WTC11 (cell line): ENCODE measurements at regions not wholly inside any gene's neighbourhood (a gene's known extent, or its start where the extent isn't known, plus 50 kb on each side); places are given as distances from the start of the nearest gene placed in this dataset.

Experiments
- ATAC-seq: fragments of 200-7000 bp; cut with Tn5 transposase; 2 replicates; pipeline ENCODE4 v1.10.0; 2021; ENCODE audit warnings: mild to moderate bottlenecking, moderate library complexity
- CTCF ChIA-PET: fragments of 300-600 bp; sonication (Branson Sonifier 250); formaldehyde crosslinking; loops from one replicate; lab custom pipeline; 2021; ENCODE audit warnings: antibody characterized with exemption; lab: Charles Lee
- POLR2A ChIA-PET: fragments of 350-600 bp; sonication (Branson Sonifier 250); formaldehyde crosslinking; loops from one replicate; lab custom pipeline; 2021; ENCODE audit warnings: antibody characterized with exemption; lab: Charles Lee
- DNase-seq: peaks from one replicate; pipeline ENCODE4 v3.0.0; 2021; ENCODE audit warnings: low spot score
- H3K27ac Mint-ChIP-seq: 2 replicates; pipeline ENCODE4 v1.8.0; 2021; ENCODE audit warnings: mixed read lengths
- H3K27me3 Mint-ChIP-seq: 2 replicates; pipeline ENCODE4 v1.8.0; 2021; ENCODE audit warnings: low read depth, mild to moderate bottlenecking, moderate library complexity, mixed read lengths
- H3K36me3 Mint-ChIP-seq: 2 replicates; pipeline ENCODE4 v1.8.0; 2021; ENCODE audit warnings: mixed read lengths
- H3K4me1 Mint-ChIP-seq: 2 replicates; pipeline ENCODE4 v1.8.0; 2022; ENCODE audit warnings: mixed read lengths
- H3K4me3 Mint-ChIP-seq: 2 replicates; pipeline ENCODE4 v1.8.0; 2021; ENCODE audit warnings: mild to moderate bottlenecking, moderate library complexity, mixed read lengths
- H3K9me3 Mint-ChIP-seq: 2 replicates; pipeline ENCODE4 v1.8.0; 2021; ENCODE audit warnings: mixed read lengths
- CREB1 ChIP-seq: sonication (generic); formaldehyde crosslinking; IDR thresholded peaks from 2 replicates; pipeline ENCODE4 v1.8.0; 2023; ENCODE audit warnings: mild to moderate bottlenecking, missing genetic modification reagents
- EMX1 ChIP-seq: fragments of 250-450 bp; sonication (Bioruptor Pico); IDR thresholded peaks from 2 replicates; pipeline ENCODE4 v1.8.0; 2021; ENCODE audit warnings: mild to moderate bottlenecking
- ETV6 ChIP-seq: sonication (generic); formaldehyde crosslinking; IDR thresholded peaks from 2 replicates; pipeline ENCODE4 v1.8.1; 2022; ENCODE audit warnings: mild to moderate bottlenecking, missing genetic modification reagents
- GRHL2 ChIP-seq: fragments of 250-450 bp; sonication (Bioruptor Pico); IDR thresholded peaks from 2 replicates; pipeline ENCODE4 v1.8.0; 2022; ENCODE audit warnings: mild to moderate bottlenecking, moderate library complexity; ENCODE audit not compliant: insufficient replicate concordance, severe bottlenecking
- GTF2I ChIP-seq: fragments of 250-450 bp; sonication (Bioruptor Pico); conservative IDR thresholded peaks from 2 replicates; pipeline ENCODE4 v1.4.0; 2021; ENCODE audit warnings: mild to moderate bottlenecking
- JAZF1 ChIP-seq: fragments of 250-450 bp; sonication (Bioruptor Pico); IDR thresholded peaks from 2 replicates; pipeline ENCODE4 v1.9.0; 2021; ENCODE audit warnings: moderate library complexity, mild to moderate bottlenecking, inconsistent platforms
- MXD4 ChIP-seq: fragments of 250-450 bp; sonication (Bioruptor Pico); IDR thresholded peaks from 2 replicates; pipeline ENCODE4 v1.8.0; 2021; ENCODE audit warnings: mild to moderate bottlenecking, moderate library complexity, borderline replicate concordance
- MYBL2 ChIP-seq: sonication (generic); formaldehyde crosslinking; IDR thresholded peaks from 2 replicates; pipeline ENCODE4 v1.8.1; 2023; ENCODE audit warnings: mild to moderate bottlenecking, moderate library complexity, missing genetic modification reagents
- OVOL2 ChIP-seq: fragments of 250-450 bp; sonication (Bioruptor Pico); IDR thresholded peaks from 2 replicates; pipeline ENCODE4 v1.9.0; 2021; ENCODE audit warnings: mild to moderate bottlenecking, borderline replicate concordance
- PRDM15 ChIP-seq: sonication (generic); formaldehyde crosslinking; IDR thresholded peaks from 2 replicates; pipeline ENCODE4 v1.8.0; 2022; ENCODE audit warnings: missing genetic modification reagents
- TP53 ChIP-seq: sonication (generic); formaldehyde crosslinking; IDR thresholded peaks from 2 replicates; pipeline ENCODE4 v1.8.1; 2023; ENCODE audit warnings: mild to moderate bottlenecking, missing genetic modification reagents
- ZNF121 ChIP-seq: sonication (generic); formaldehyde crosslinking; IDR thresholded peaks from 2 replicates; pipeline ENCODE4 v1.8.0; 2023; ENCODE audit warnings: missing genetic modification reagents
- ZNF396 ChIP-seq: fragments of 250-450 bp; sonication (Bioruptor Pico); IDR thresholded peaks from 2 replicates; pipeline ENCODE4 v1.8.0; 2021; ENCODE audit warnings: mild to moderate bottlenecking, moderate library complexity, borderline replicate concordance
- ZNF671 ChIP-seq: fragments of 250-450 bp; sonication (Bioruptor Pico); IDR thresholded peaks from 2 replicates; pipeline ENCODE4 v1.8.0; 2021; ENCODE audit warnings: mild to moderate bottlenecking
- TF ChIP-seq, protein P1 (sequence below): sonication (generic); formaldehyde crosslinking; IDR thresholded peaks from 2 replicates; pipeline ENCODE4 v1.8.1; 2022; ENCODE audit warnings: low read depth, mild to moderate bottlenecking, moderate library complexity, missing genetic modification reagents, borderline replicate concordance
- TF ChIP-seq, protein P2 (sequence below): sonication (generic); formaldehyde crosslinking; conservative IDR thresholded peaks from 2 replicates; pipeline ENCODE4 v1.8.1; 2023; ENCODE audit warnings: mild to moderate bottlenecking, low read depth, missing genetic modification reagents, moderate library complexity
- TF ChIP-seq, protein P3 (sequence below): sonication (generic); formaldehyde crosslinking; IDR thresholded peaks from 2 replicates; pipeline ENCODE4 v1.8.1; 2022; ENCODE audit warnings: low read depth, missing genetic modification reagents, borderline replicate concordance
- TF ChIP-seq, protein P4 (sequence below): fragments of 250-450 bp; sonication (Bioruptor Pico); IDR thresholded peaks from 2 replicates; pipeline ENCODE4 v1.8.0; 2021; ENCODE audit warnings: mild to moderate bottlenecking
- TF ChIP-seq, protein P5 (sequence below): sonication (generic); formaldehyde crosslinking; IDR thresholded peaks from 2 replicates; pipeline ENCODE4 v1.8.0; 2022; ENCODE audit warnings: mild to moderate bottlenecking, missing genetic modification reagents

DNA sequence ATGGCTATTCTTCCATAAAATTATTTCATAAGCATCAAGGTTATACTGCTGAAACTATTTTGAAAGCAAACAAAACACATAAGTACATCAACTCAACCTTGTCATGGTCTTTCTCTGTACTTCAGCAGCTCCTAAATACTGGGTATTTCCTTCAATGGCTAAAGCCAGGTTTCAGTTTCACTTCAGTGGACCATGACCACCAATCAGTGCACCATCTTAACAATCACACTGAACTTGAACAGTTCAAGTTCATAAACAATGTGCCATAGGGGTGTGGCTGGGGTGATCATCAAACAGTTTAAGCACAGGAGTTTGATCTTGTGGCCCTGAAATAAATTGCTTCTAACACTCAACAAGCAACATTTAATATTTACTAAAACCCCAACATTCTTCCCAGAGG is 124.1 kb upstream of the FIGN start:
- CTCF ChIA-PET: no interaction called here
- no peak for ATAC-seq
- POLR2A ChIA-PET: no interaction called here

GRCh38 chr2:163856941-163857340 is 121.1 kb upstream of the FIGN start:
- Mint-ChIP-seq H3K4me1 (no peaks in the 10 kb centered on the region), H3K36me3 (no peaks in the 10 kb centered on the region), H3K9me3 (no peaks in the 10 kb centered on the region), H3K27ac (no peak overlapping the region), H3K27me3 (no peaks in the 10 kb centered on the region), H3K4me3 (no peak overlapping the region)
- CTCF ChIA-PET: interaction anchor here (1.2 kb wide), 1 partner anchor 22 kb away, joined by 3 read pairs; no protein-coding TSS in a partner anchor
- no peak for ATAC-seq
- POLR2A ChIA-PET: no interaction called here
- no peak for TF ChIP-seq CREB1 (CRISPR knock-in tag)
- no peak for TF ChIP-seq MXD4 (CRISPR knock-in tag)
- no peak for TF ChIP-seq ETV6 (CRISPR knock-in tag)
- TF ChIP-seq PRDM15 (CRISPR knock-in tag): no peak
- TF ChIP-seq JAZF1: no peak
- TF ChIP-seq, protein P1, sequence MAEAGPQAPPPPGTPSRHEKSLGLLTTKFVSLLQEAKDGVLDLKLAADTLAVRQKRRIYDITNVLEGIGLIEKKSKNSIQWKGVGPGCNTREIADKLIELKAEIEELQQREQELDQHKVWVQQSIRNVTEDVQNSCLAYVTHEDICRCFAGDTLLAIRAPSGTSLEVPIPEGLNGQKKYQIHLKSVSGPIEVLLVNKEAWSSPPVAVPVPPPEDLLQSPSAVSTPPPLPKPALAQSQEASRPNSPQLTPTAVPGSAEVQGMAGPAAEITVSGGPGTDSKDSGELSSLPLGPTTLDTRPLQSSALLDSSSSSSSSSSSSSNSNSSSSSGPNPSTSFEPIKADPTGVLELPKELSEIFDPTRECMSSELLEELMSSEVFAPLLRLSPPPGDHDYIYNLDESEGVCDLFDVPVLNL (CRISPR knock-in tag): no peak
- DNase-seq: no peak

More for the DNA sequence above, 124.1 kb upstream of the FIGN start:
- Mint-ChIP-seq H3K4me1 (no peaks in the 10 kb centered on the region), H3K27ac (no peak overlapping the region), H3K4me3 (no peak overlapping the region), H3K27me3 (no peaks in the 10 kb centered on the region), H3K9me3 (no peaks in the 10 kb centered on the region), H3K36me3 (no peaks in the 10 kb centered on the region)
- TF ChIP-seq EMX1 (CRISPR knock-in tag) (no peak), JAZF1 (no peak), GRHL2 (CRISPR knock-in tag) (no peak), OVOL2 (CRISPR knock-in tag) (no peak), ZNF396 (CRISPR knock-in tag) (no peak), ZNF671 (no peak), ZNF121 (CRISPR knock-in tag) (no peak), MYBL2 (CRISPR knock-in tag) (no peak), TP53 (no peak), GTF2I (CRISPR knock-in tag) (no peak)
- TF ChIP-seq, protein P2, sequence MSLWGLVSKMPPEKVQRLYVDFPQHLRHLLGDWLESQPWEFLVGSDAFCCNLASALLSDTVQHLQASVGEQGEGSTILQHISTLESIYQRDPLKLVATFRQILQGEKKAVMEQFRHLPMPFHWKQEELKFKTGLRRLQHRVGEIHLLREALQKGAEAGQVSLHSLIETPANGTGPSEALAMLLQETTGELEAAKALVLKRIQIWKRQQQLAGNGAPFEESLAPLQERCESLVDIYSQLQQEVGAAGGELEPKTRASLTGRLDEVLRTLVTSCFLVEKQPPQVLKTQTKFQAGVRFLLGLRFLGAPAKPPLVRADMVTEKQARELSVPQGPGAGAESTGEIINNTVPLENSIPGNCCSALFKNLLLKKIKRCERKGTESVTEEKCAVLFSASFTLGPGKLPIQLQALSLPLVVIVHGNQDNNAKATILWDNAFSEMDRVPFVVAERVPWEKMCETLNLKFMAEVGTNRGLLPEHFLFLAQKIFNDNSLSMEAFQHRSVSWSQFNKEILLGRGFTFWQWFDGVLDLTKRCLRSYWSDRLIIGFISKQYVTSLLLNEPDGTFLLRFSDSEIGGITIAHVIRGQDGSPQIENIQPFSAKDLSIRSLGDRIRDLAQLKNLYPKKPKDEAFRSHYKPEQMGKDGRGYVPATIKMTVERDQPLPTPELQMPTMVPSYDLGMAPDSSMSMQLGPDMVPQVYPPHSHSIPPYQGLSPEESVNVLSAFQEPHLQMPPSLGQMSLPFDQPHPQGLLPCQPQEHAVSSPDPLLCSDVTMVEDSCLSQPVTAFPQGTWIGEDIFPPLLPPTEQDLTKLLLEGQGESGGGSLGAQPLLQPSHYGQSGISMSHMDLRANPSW (CRISPR knock-in tag): no peak
- TF ChIP-seq, protein P3, sequence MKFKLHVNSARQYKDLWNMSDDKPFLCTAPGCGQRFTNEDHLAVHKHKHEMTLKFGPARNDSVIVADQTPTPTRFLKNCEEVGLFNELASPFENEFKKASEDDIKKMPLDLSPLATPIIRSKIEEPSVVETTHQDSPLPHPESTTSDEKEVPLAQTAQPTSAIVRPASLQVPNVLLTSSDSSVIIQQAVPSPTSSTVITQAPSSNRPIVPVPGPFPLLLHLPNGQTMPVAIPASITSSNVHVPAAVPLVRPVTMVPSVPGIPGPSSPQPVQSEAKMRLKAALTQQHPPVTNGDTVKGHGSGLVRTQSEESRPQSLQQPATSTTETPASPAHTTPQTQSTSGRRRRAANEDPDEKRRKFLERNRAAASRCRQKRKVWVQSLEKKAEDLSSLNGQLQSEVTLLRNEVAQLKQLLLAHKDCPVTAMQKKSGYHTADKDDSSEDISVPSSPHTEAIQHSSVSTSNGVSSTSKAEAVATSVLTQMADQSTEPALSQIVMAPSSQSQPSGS (CRISPR knock-in tag): no peak
- TF ChIP-seq, protein P4, sequence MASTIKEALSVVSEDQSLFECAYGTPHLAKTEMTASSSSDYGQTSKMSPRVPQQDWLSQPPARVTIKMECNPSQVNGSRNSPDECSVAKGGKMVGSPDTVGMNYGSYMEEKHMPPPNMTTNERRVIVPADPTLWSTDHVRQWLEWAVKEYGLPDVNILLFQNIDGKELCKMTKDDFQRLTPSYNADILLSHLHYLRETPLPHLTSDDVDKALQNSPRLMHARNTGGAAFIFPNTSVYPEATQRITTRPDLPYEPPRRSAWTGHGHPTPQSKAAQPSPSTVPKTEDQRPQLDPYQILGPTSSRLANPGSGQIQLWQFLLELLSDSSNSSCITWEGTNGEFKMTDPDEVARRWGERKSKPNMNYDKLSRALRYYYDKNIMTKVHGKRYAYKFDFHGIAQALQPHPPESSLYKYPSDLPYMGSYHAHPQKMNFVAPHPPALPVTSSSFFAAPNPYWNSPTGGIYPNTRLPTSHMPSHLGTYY (CRISPR knock-in tag): no peak
- TF ChIP-seq, protein P5, sequence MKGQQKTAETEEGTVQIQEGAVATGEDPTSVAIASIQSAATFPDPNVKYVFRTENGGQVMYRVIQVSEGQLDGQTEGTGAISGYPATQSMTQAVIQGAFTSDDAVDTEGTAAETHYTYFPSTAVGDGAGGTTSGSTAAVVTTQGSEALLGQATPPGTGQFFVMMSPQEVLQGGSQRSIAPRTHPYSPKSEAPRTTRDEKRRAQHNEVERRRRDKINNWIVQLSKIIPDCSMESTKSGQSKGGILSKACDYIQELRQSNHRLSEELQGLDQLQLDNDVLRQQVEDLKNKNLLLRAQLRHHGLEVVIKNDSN (CRISPR knock-in tag): no peak
- no peak for DNase-seq
